ENCODE measurements at regions not wholly inside any gene's neighbourhood (a gene's known extent, or its start where the extent isn't known, plus 50 kb on each side); places are given as distances from the start of the nearest gene placed in this dataset.
A peak's percentile ranks its signal among the peaks of the same experiment; 100 is the strongest.

- Mint-ChIP-seq H3K27ac (no peak overlapping the region), H3K9me3 (no peaks in the 10 kb centered on the region), H3K36me3 (no peaks in the 10 kb centered on the region), H3K4me1 (ENCODE audit: unreplicated experiment) (no peaks in the 10 kb centered on the region), H3K4me3 (no peak overlapping the region), H3K27me3 (peaks cover 18% of the 10 kb centered on the region)
- no peak for DNase-seq (ENCODE audit: extremely low spot score, unreplicated experiment)
- TF ChIP-seq, protein P1, sequence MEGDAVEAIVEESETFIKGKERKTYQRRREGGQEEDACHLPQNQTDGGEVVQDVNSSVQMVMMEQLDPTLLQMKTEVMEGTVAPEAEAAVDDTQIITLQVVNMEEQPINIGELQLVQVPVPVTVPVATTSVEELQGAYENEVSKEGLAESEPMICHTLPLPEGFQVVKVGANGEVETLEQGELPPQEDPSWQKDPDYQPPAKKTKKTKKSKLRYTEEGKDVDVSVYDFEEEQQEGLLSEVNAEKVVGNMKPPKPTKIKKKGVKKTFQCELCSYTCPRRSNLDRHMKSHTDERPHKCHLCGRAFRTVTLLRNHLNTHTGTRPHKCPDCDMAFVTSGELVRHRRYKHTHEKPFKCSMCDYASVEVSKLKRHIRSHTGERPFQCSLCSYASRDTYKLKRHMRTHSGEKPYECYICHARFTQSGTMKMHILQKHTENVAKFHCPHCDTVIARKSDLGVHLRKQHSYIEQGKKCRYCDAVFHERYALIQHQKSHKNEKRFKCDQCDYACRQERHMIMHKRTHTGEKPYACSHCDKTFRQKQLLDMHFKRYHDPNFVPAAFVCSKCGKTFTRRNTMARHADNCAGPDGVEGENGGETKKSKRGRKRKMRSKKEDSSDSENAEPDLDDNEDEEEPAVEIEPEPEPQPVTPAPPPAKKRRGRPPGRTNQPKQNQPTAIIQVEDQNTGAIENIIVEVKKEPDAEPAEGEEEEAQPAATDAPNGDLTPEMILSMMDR (conservative IDR thresholded peaks at IDR 0.05) = no peak
Observed at GRCh38 chr4:27168783-27169182, 308.1 kb downstream of the STIM2 start.

DNA sequence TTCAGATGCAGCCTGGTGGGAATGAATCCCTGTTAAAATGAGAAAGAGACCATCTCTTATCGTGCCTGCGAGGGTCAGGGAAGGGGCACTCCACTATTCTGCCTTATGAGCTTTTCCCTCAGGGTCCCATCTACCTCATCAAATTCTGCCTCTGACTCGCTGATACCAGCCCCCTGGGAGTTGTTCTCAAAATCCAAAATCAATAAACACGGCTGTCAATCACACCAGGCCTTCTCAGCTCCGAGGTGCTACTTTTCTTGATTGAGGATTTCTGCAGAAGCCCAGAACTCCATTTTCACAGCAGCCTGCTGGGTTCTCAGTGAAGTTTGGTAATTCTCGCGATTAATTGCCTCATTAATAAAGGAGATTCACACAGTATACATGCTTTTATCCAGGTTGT lies 312.6 kb downstream of the STIM2 start:
- Mint-ChIP-seq H3K27me3 (peaks cover 3% of the 10 kb centered on the region), H3K4me1 (ENCODE audit: unreplicated experiment) (no peaks in the 10 kb centered on the region), H3K27ac (no peak overlapping the region), H3K9me3 (no peaks in the 10 kb centered on the region), H3K36me3 (no peaks in the 10 kb centered on the region), H3K4me3 (no peak overlapping the region)
- DNase-seq (ENCODE audit: extremely low spot score, unreplicated experiment) = no peak
- TF ChIP-seq, protein P1 (conservative IDR thresholded peaks at IDR 0.05) = no peak

DNA sequence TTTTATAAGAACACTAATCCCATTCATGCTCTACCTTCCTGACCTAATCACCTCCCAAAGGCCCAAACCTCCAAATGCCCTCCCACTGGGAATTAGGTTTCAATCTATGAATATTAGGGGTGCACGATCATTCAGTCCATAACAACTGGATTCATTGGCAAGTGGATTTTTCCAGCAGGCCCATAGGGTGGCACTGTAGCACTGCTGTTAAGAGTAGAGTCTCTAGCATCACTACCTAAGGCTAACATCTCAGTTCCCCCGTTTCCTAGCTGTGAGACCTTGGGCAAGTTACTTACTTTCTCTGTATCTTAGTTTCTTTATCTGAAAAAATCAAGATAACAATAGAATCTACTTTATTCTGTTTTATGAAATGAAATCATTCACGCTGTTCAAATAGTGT lies 315.8 kb downstream of the STIM2 start:
- TF ChIP-seq, protein P1 (conservative IDR thresholded peaks at IDR 0.05) = peak; percentile 69
- Mint-ChIP-seq H3K27ac (no peak overlapping the region), H3K9me3 (no peaks in the 10 kb centered on the region), H3K27me3 (no peaks in the 10 kb centered on the region), H3K36me3 (no peaks in the 10 kb centered on the region), H3K4me1 (ENCODE audit: unreplicated experiment) (no peaks in the 10 kb centered on the region), H3K4me3 (no peak overlapping the region)
- DNase-seq (ENCODE audit: extremely low spot score, unreplicated experiment) = no peak

DNA sequence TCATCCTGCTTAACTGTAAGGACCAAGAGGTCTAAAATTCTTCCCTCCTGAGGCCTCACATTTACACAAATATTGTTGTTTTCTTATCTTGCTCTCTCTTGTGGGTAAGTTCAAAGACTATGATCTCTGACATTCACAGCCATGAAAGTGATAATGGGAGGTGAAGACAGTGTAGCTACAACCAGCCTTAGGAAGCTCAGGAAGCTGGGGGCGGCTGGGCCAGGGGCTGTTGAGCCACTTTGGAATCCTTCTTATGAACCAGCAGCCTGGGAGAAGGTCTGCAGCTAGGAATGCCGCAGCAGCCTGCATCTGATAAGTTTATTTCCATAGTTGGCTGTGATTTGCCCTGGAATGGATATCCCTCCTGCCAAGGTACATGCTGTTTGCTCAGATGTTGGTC lies 316.2 kb downstream of the STIM2 start:
- no peak for DNase-seq (ENCODE audit: extremely low spot score, unreplicated experiment)
- Mint-ChIP-seq H3K4me1 (ENCODE audit: unreplicated experiment) (no peaks in the 10 kb centered on the region), H3K27me3 (peaks cover 3% of the 10 kb centered on the region), H3K4me3 (no peak overlapping the region), H3K9me3 (no peaks in the 10 kb centered on the region), H3K27ac (no peak overlapping the region), H3K36me3 (no peaks in the 10 kb centered on the region)
- TF ChIP-seq, protein P1 (conservative IDR thresholded peaks at IDR 0.05) = no peak

DNA sequence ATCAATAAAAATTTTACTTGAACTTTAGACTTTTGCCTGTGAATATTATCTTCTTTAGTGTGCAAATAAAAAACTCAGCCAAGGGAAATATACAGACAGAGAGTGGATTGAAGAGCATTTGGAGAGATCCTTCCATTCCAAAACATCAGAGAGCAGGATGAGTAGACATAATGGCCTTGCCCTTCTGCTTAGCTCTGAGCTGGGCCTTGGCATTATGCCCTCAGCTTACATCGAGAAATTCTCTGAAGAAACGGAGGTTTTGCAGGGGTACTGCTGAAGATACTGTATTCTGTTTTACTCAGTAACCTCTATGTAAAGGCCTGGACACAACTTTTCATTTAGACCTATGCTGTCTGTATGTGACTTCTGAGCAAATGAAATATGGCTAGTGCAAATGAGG lies 317.4 kb downstream of the STIM2 start:
- no peak for DNase-seq (ENCODE audit: extremely low spot score, unreplicated experiment)
- TF ChIP-seq, protein P1 (conservative IDR thresholded peaks at IDR 0.05) = no peak
- Mint-ChIP-seq H3K4me1 (ENCODE audit: unreplicated experiment) (no peaks in the 10 kb centered on the region), H3K27me3 (peaks cover 4% of the 10 kb centered on the region), H3K36me3 (no peaks in the 10 kb centered on the region), H3K4me3 (no peak overlapping the region), H3K9me3 (no peaks in the 10 kb centered on the region), H3K27ac (no peak overlapping the region)

DNA sequence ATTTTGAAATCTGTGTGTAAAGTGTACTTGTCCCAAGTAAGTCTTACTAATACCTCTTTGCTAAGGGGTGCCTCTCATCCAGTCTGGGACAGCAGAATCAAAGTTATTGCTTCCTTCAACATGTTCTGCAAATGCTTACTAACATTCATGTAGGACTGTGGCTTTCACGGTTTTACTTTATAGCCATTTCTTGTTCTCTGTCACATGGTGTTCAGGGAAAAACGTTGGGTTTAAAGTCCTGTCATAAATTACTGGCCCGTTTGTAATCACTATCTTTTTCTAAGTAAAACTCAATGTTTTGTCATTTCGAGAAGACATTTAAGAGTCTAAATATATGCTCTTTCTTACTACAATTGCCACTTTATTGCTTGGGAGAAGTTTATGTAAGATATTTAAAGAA lies 321.1 kb downstream of the STIM2 start:
- TF ChIP-seq, protein P1 (conservative IDR thresholded peaks at IDR 0.05) = no peak
- Mint-ChIP-seq H3K36me3 (no peaks in the 10 kb centered on the region), H3K27me3 (peaks cover 5% of the 10 kb centered on the region), H3K9me3 (no peaks in the 10 kb centered on the region), H3K4me1 (ENCODE audit: unreplicated experiment) (no peaks in the 10 kb centered on the region), H3K27ac (no peak overlapping the region), H3K4me3 (no peak overlapping the region)
- no peak for DNase-seq (ENCODE audit: extremely low spot score, unreplicated experiment)

Data from type B pancreatic cell (in vitro differentiated cells).